AG09309 (cell line): ENCODE measurements at regions not wholly inside any gene's neighbourhood (a gene's known extent, or its start where the extent isn't known, plus 50 kb on each side); places are given as distances from the start of the nearest gene placed in this dataset.
"Not testable (repeated sequence)": the region's sequence is repeated elsewhere in the genome, so short reads cannot be mapped to it uniquely, and the experiment has no call there.

Experiments
- DNase-seq: peaks from one replicate; pipeline ENCODE4 v3.0.0-alpha.2; 2010; ENCODE audit warnings: low read depth
- H3K4me3 ChIP-seq: 2 replicates; pipeline ENCODE4 v1.5.1; 2011; ENCODE audit warnings: mild to moderate bottlenecking, low read depth, low read length, moderate library complexity; ENCODE audit not compliant: control insufficient read depth
- TF ChIP-seq, protein P1 (sequence below): IDR thresholded peaks from 2 replicates; pipeline ENCODE4 v1.5.1; 2011; ENCODE audit warnings: mild to moderate bottlenecking, low read depth, low read length, inconsistent platforms; ENCODE audit not compliant: insufficient read depth, control insufficient read depth; ENCODE audit errors: missing control alignments

GRCh38 chr1:73306899-73307555 lies 890.9 kb downstream of the LRRIQ3 start:
- H3K4me3 ChIP-seq, result no peak overlapping the region
- DNase-seq, result no peak
- TF ChIP-seq, protein P1, sequence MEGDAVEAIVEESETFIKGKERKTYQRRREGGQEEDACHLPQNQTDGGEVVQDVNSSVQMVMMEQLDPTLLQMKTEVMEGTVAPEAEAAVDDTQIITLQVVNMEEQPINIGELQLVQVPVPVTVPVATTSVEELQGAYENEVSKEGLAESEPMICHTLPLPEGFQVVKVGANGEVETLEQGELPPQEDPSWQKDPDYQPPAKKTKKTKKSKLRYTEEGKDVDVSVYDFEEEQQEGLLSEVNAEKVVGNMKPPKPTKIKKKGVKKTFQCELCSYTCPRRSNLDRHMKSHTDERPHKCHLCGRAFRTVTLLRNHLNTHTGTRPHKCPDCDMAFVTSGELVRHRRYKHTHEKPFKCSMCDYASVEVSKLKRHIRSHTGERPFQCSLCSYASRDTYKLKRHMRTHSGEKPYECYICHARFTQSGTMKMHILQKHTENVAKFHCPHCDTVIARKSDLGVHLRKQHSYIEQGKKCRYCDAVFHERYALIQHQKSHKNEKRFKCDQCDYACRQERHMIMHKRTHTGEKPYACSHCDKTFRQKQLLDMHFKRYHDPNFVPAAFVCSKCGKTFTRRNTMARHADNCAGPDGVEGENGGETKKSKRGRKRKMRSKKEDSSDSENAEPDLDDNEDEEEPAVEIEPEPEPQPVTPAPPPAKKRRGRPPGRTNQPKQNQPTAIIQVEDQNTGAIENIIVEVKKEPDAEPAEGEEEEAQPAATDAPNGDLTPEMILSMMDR, result no peak

DNA sequence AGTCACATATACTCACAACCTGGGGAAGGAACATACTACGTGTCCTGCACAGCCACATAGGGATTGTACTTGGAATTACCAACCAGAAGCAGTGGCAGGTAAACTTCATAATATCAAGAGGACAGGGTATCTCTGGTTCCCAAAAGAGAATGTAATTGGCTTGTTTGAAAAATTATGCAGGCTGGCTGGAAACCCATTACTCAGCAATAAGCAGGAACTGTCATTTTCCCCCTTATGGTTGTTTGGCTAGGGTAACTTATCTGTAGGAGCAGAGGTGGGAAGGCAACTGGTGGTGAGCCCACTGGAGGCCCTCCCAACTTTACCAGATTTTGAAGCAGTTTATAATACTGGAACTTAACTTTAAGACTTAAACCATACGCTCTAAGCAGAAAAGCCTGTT lies 924.1 kb downstream of the LRRIQ3 start:
- no peak overlapping the region for H3K4me3 ChIP-seq
- no peak for DNase-seq
- TF ChIP-seq, protein P1, result no peak

DNA sequence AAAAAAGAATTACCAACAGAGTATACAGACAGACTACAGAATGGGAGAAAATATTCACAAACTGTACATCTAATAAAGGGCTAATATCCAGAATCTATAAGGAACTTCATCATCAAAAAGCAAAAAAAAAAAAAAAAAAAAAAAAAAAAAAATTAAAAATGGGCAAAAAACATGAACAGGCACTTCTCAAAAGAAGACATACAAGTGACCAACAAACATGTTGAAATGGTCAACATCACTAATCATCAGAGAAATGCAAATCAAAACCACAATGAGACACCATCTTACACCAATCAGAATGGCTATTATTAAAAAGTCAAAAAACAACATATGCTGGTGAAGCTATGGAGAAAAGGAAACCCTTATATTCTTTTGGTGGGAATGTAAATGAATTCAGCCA lies 952.8 kb downstream of the LRRIQ3 start:
- H3K4me3 ChIP-seq, DNase-seq: not testable (repeated sequence)

GRCh38 chr1:73218995-73219546 lies 936.7 kb upstream of the NEGR1 start:
- H3K4me3 ChIP-seq, result no peak overlapping the region
- TF ChIP-seq, protein P1, result no peak
- no peak for DNase-seq

GRCh38 chr1:73205294-73205973 lies 923.1 kb upstream of the NEGR1 start:
- no peak overlapping the region for H3K4me3 ChIP-seq
- DNase-seq, result no peak
- TF ChIP-seq, protein P1, result no peak

GRCh38 chr1:73197972-73198371 lies 915.6 kb upstream of the NEGR1 start:
- TF ChIP-seq, protein P1, result no peak
- no peak overlapping the region for H3K4me3 ChIP-seq
- no peak for DNase-seq

- DNase-seq, result no peak
- H3K4me3 ChIP-seq, result no peak overlapping the region
- TF ChIP-seq, protein P1, result no peak
Measured at GRCh38 chr1:73194965-73195364, 912.6 kb upstream of the NEGR1 start.

GRCh38 chr1:73183581-73183980 lies 901.2 kb upstream of the NEGR1 start:
- not testable (repeated sequence) for DNase-seq, H3K4me3 ChIP-seq
